Astrocyte (in vitro differentiated cells and primary cell): ENCODE measurements at regions not wholly inside any gene's neighbourhood (a gene's known extent, or its start where the extent isn't known, plus 50 kb on each side); places are given as distances from the start of the nearest gene placed in this dataset.
"Not testable (repeated sequence)": the region's sequence is repeated elsewhere in the genome, so short reads cannot be mapped to it uniquely, and the experiment has no call there.

Experiments
- DNase-seq: peaks from one replicate; pipeline ENCODE4 v3.0.0-alpha.2; 2010; ENCODE audit warnings: low read depth
- FAIRE-seq: peaks from 2 replicates; lab custom pipeline; 2011; peaks lifted over from hg19 to GRCh38; lab: Jason Lieb, UNC
- H2AFZ ChIP-seq: 2 replicates; pipeline ENCODE4 v1.6.0; 2012; ENCODE audit warnings: low read depth, low read length, inconsistent platforms
- H3K27ac ChIP-seq: 2 replicates; pipeline ENCODE4 v1.5.1; 2011; ENCODE audit warnings: low read depth, low read length, inconsistent platforms
- H3K27me3 ChIP-seq: 2 replicates; pipeline ENCODE4 v1.6.0; 2011; ENCODE audit warnings: low read length, inconsistent platforms; ENCODE audit not compliant: insufficient read depth
- H3K36me3 ChIP-seq: 2 replicates; pipeline ENCODE4 v1.5.1; 2011; ENCODE audit warnings: low read length, inconsistent platforms; ENCODE audit not compliant: insufficient read depth
- H3K4me1 ChIP-seq: 2 replicates; pipeline ENCODE4 v1.5.1; 2011; ENCODE audit warnings: low read length, inconsistent platforms; ENCODE audit not compliant: insufficient read depth
- H3K4me2 ChIP-seq: 2 replicates; pipeline ENCODE4 v1.6.0; 2012; ENCODE audit warnings: low read length, inconsistent platforms
- H3K4me3 ChIP-seq: 2 replicates; pipeline ENCODE4 v1.5.1; 2011; ENCODE audit warnings: low read depth, mild to moderate bottlenecking, low read length, inconsistent platforms; ENCODE audit not compliant: insufficient read depth
- H3K79me2 ChIP-seq: 2 replicates; pipeline ENCODE4 v1.6.0; 2012; ENCODE audit warnings: mild to moderate bottlenecking, low read length, inconsistent platforms; ENCODE audit not compliant: insufficient read depth
- H3K9ac ChIP-seq: 2 replicates; pipeline ENCODE4 v1.6.0; 2012; ENCODE audit warnings: mild to moderate bottlenecking, low read length, inconsistent platforms
- H3K9me3 ChIP-seq: 2 replicates; pipeline ENCODE4 v1.5.1; 2012; ENCODE audit warnings: low read depth, mild to moderate bottlenecking, low read length, inconsistent platforms; ENCODE audit not compliant: insufficient read depth
- H4K20me1 ChIP-seq: 2 replicates; pipeline ENCODE4 v1.6.0; 2012; ENCODE audit warnings: low read length, inconsistent platforms; ENCODE audit not compliant: insufficient read depth
- H3K27ac Mint-ChIP-seq: one replicate; pipeline ENCODE4 v1.8.0; 2021; ENCODE audit warnings: mild to moderate bottlenecking, mixed read lengths; ENCODE audit not compliant: unreplicated experiment
- H3K27me3 Mint-ChIP-seq: one replicate; pipeline ENCODE4 v1.8.0; 2021; ENCODE audit warnings: low read depth, mixed read lengths; ENCODE audit not compliant: unreplicated experiment
- H3K36me3 Mint-ChIP-seq: one replicate; pipeline ENCODE4 v1.8.0; 2021; ENCODE audit warnings: low read depth, mixed read lengths; ENCODE audit not compliant: unreplicated experiment
- H3K4me1 Mint-ChIP-seq: one replicate; pipeline ENCODE4 v1.8.0; 2021; ENCODE audit warnings: low read depth, mixed read lengths; ENCODE audit not compliant: unreplicated experiment
- H3K4me3 Mint-ChIP-seq: one replicate; pipeline ENCODE4 v1.8.0; 2021; ENCODE audit warnings: mild to moderate bottlenecking, moderate library complexity, mixed read lengths; ENCODE audit not compliant: unreplicated experiment
- H3K9me3 Mint-ChIP-seq: one replicate; pipeline ENCODE4 v1.8.0; 2021; ENCODE audit warnings: mild to moderate bottlenecking, mixed read lengths; ENCODE audit not compliant: unreplicated experiment
- CTCF ChIP-seq: IDR thresholded peaks from 2 replicates; pipeline ENCODE4 v1.5.1; 2011; ENCODE audit warnings: low read depth, mild to moderate bottlenecking, inconsistent platforms, low read length, moderate library complexity; ENCODE audit not compliant: insufficient read depth
- EZH2 ChIP-seq: IDR thresholded peaks from 2 replicates; pipeline ENCODE4 v1.6.1; 2012; ENCODE audit warnings: mild to moderate bottlenecking, low read length, inconsistent platforms; ENCODE audit not compliant: insufficient read depth

- no peak overlapping the region for H3K4me3 ChIP-seq
- Mint-ChIP-seq H3K4me1 (peaks cover 2% of the 10 kb centered on the region), H3K27me3 (peaks cover 4% of the 10 kb centered on the region), H3K4me3 (no peak overlapping the region), H3K27ac (no peak overlapping the region), H3K36me3 (peaks cover 4% of the 10 kb centered on the region), H3K9me3 (peaks cover 35% of the 10 kb centered on the region)
- H3K4me1 ChIP-seq: no peaks in the 10 kb centered on the region
- no peak overlapping the region for H3K27ac ChIP-seq
- H3K4me2 ChIP-seq: no peak overlapping the region
- peaks cover 6% of the 10 kb centered on the region for H3K9me3 ChIP-seq
- no peaks in the 10 kb centered on the region for H3K27me3 ChIP-seq
- FAIRE-seq (no peak), DNase-seq (no peak)
- H3K36me3 ChIP-seq: no peaks in the 10 kb centered on the region
- H2AFZ ChIP-seq: no peak overlapping the region
- no peak overlapping the region for H3K9ac ChIP-seq
- H3K79me2 ChIP-seq: no peaks in the 10 kb centered on the region
- TF ChIP-seq EZH2: no peak
- no peak for TF ChIP-seq CTCF
- no peaks in the 10 kb centered on the region for H4K20me1 ChIP-seq
Observed at GRCh38 chr9:129305246-129305645, 127.2 kb upstream of the IER5L start.

GRCh38 chr9:129301941-129302340, 123.9 kb upstream of the IER5L start:
- no peak overlapping the region for H3K4me3 ChIP-seq
- H4K20me1 ChIP-seq: no peaks in the 10 kb centered on the region
- no peaks in the 10 kb centered on the region for H3K27me3 Mint-ChIP-seq
- H3K4me2 ChIP-seq: no peak overlapping the region
- peaks cover 6% of the 10 kb centered on the region for H3K9me3 ChIP-seq
- no peak for FAIRE-seq
- H3K27me3 ChIP-seq: no peaks in the 10 kb centered on the region
- H2AFZ ChIP-seq: no peak overlapping the region
- H3K36me3 ChIP-seq: no peaks in the 10 kb centered on the region
- H3K4me3 Mint-ChIP-seq: no peak overlapping the region
- H3K9me3 Mint-ChIP-seq: peaks cover 53% of the 10 kb centered on the region
- no peak overlapping the region for H3K27ac ChIP-seq
- peaks cover 2% of the 10 kb centered on the region for H3K36me3 Mint-ChIP-seq
- no peaks in the 10 kb centered on the region for H3K4me1 ChIP-seq
- no peak overlapping the region for H3K27ac Mint-ChIP-seq
- H3K9ac ChIP-seq: no peak overlapping the region
- no peak for DNase-seq
- no peaks in the 10 kb centered on the region for H3K79me2 ChIP-seq
- H3K4me1 Mint-ChIP-seq: no peaks in the 10 kb centered on the region
- TF ChIP-seq CTCF (no peak), EZH2 (no peak)

GRCh38 chr9:129296195-129296594, 118.1 kb upstream of the IER5L start:
- not testable (repeated sequence) for H4K20me1 ChIP-seq, H3K4me2 ChIP-seq, H3K4me3 Mint-ChIP-seq, H3K79me2 ChIP-seq, H3K9me3 ChIP-seq, H2AFZ ChIP-seq, H3K36me3 Mint-ChIP-seq, H3K27ac ChIP-seq, H3K27me3 ChIP-seq, H3K36me3 ChIP-seq, H3K27ac Mint-ChIP-seq, H3K27me3 Mint-ChIP-seq, H3K9ac ChIP-seq, H3K4me3 ChIP-seq, H3K4me1 Mint-ChIP-seq, FAIRE-seq, DNase-seq, H3K4me1 ChIP-seq
- H3K9me3 Mint-ChIP-seq: peaks cover 44% of the 10 kb centered on the region
